ENCODE measurements at regions not wholly inside any gene's neighbourhood (a gene's known extent, or its start where the extent isn't known, plus 50 kb on each side); places are given as distances from the start of the nearest gene placed in this dataset.

GRCh38 chr2:116810071-116810470, 1004.4 kb upstream of the DDX18 start:
- TF ChIP-seq CTCF (IDR thresholded peaks at IDR 0.05; ENCODE audit: borderline replicate concordance, extremely low read depth, low read length, poor library complexity, severe bottlenecking) (no peak), EZH2 (IDR thresholded peaks at IDR 0.05; ENCODE audit: borderline replicate concordance, low read depth, low read length, severe bottlenecking) (no peak)

Measured in DND-41 (cell line).